22Rv1 (cell line): ENCODE measurements at regions not wholly inside any gene's neighbourhood (a gene's known extent, or its start where the extent isn't known, plus 50 kb on each side); places are given as distances from the start of the nearest gene placed in this dataset.

Experiments
- H3K27ac ChIP-seq: fragments of 450-650 bp; 2 replicates; pipeline ENCODE4 v1.5.1; 2017
- ZFX ChIP-seq: fragments of 450-650 bp; IDR thresholded peaks from 2 replicates; pipeline ENCODE4 v1.6.1; 2017; ENCODE audit warnings: antibody characterized with exemption, borderline replicate concordance
- TF ChIP-seq, protein P1 (sequence below): fragments of 450-650 bp; IDR thresholded peaks from 2 replicates; pipeline ENCODE4 v1.5.1; 2017; ENCODE audit warnings: mild to moderate bottlenecking

DNA sequence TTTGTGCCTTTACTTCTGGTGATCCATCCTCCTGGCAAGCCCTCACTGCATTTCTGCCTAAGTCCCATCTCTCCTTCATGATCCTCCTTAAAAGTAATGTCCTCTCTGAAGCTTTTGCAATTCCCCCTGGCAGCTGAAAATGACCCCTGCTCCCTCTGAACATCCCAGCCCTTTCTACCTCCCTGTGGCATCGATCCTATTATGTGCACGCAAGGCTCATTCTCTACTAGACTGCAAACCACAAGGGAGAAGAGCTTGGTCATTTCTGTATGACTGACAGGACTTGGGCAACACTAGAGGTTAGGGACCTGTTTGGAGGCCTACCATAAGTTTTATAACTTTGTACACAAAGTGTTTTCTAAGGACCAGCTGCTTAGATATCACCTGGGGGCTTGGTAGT, 50.8 kb upstream of the RAP2C start:
- H3K27ac ChIP-seq = no peak overlapping the region
- TF ChIP-seq ZFX = no peak
- TF ChIP-seq, protein P1, sequence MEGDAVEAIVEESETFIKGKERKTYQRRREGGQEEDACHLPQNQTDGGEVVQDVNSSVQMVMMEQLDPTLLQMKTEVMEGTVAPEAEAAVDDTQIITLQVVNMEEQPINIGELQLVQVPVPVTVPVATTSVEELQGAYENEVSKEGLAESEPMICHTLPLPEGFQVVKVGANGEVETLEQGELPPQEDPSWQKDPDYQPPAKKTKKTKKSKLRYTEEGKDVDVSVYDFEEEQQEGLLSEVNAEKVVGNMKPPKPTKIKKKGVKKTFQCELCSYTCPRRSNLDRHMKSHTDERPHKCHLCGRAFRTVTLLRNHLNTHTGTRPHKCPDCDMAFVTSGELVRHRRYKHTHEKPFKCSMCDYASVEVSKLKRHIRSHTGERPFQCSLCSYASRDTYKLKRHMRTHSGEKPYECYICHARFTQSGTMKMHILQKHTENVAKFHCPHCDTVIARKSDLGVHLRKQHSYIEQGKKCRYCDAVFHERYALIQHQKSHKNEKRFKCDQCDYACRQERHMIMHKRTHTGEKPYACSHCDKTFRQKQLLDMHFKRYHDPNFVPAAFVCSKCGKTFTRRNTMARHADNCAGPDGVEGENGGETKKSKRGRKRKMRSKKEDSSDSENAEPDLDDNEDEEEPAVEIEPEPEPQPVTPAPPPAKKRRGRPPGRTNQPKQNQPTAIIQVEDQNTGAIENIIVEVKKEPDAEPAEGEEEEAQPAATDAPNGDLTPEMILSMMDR = no peak
